ENCODE measurements at regions not wholly inside any gene's neighbourhood (a gene's known extent, or its start where the extent isn't known, plus 50 kb on each side); places are given as distances from the start of the nearest gene placed in this dataset.

DNA sequence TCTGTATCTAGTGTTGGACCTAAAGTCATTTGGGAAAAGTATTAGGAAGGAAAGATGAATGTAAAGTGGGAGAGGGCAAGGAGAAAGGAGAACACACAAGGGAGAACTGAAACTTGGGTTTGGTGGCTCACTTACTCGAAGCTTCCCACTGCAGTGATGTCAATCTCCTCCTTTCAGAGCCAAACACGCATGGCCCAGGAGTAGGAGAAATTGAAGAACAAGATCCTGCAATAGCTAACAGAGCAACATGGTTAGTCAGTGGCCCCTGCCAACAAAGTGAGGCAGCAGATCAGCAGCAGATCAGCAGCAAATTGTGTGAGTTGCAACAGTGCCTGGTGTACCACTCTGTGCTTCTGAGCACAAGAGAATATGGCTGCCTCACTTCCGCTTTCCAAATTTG, 366.4 kb downstream of the PSAT1 start:
- Histone ChIP-seq H3K79me2 (ENCODE audit: control insufficient read depth in 1 of 2, insufficient read depth in 2 of 2, low read length in 2 of 2) (no peaks in the 10 kb centered on the region), H4K8ac (ENCODE audit: extremely low read depth, insufficient read depth, low read length) (no peak overlapping the region), H4K5ac (ENCODE audit: insufficient read length, low read depth, low read length) (no peak overlapping the region), H2BK20ac (ENCODE audit: low read length) (no peak overlapping the region), H3K4ac (replicated peaks; ENCODE audit: insufficient read length, low read depth, low read length) (no peak overlapping the region), H3K18ac (ENCODE audit: extremely low read depth, low read length) (no peak overlapping the region), H2BK12ac (ENCODE audit: low read depth, low read length) (no peak overlapping the region), H3K23me2 (ENCODE audit: low read depth, low read length) (no peaks in the 10 kb centered on the region), H2AK5ac (ENCODE audit: low read depth, low read length) (no peak overlapping the region), H3K27me3 (replicated peaks in 1 of 4; ENCODE audit: control insufficient read depth in 3 of 4, extremely low read depth in 1 of 4, insufficient read depth in 3 of 4, low read length in 3 of 4) (no peaks in the 10 kb centered on the region), H2BK5ac (ENCODE audit: low read depth, low read length) (no peak overlapping the region), H3K14ac (ENCODE audit: insufficient read length) (no peak overlapping the region), H2BK120ac (replicated peaks; ENCODE audit: low read depth, low read length) (no peak overlapping the region), H3K23ac (ENCODE audit: insufficient read length) (no peak overlapping the region), H2BK15ac (ENCODE audit: low read length) (no peak overlapping the region), H3K27ac (ENCODE audit: low read depth, low read length) (no peak overlapping the region), H2AFZ (ENCODE audit: low read length) (no peak overlapping the region), H4K91ac (replicated peaks; ENCODE audit: insufficient read length, low read length) (no peak overlapping the region), H4K20me1 (replicated peaks in 1 of 2; ENCODE audit: control insufficient read depth in 1 of 2, insufficient read depth in 2 of 2, low read length in 2 of 2) (no peaks in the 10 kb centered on the region), H3K4me1 (replicated peaks in 1 of 4; ENCODE audit: control insufficient read depth in 3 of 4, insufficient read depth in 4 of 4, low read length in 3 of 4) (peaks cover 0 to 4% (median 0%) of the 10 kb centered on the region in 4 experiments; a peak in 1 of 7 replicates), H3K79me1 (ENCODE audit: low read depth, low read length) (no peaks in the 10 kb centered on the region), H3K4me3 (ENCODE audit: extremely low read depth in 1 of 4, insufficient read depth in 2 of 4, low read depth in 3 of 4, low read length in 4 of 4) (no peak overlapping the region), H3K9ac (replicated peaks in 1 of 4; ENCODE audit: extremely low read depth in 1 of 4, low read depth in 3 of 4, low read length in 3 of 4) (no peak overlapping the region), H3K4me2 (ENCODE audit: insufficient read depth in 1 of 2, low read depth in 2 of 2, low read length in 2 of 2) (no peak overlapping the region), H3K56ac (replicated peaks; ENCODE audit: insufficient read length, low read depth, low read length) (no peak overlapping the region), H3K9me3 (ENCODE audit: insufficient read depth in 2 of 2, low read depth in 1 of 2, low read length in 1 of 2) (no peaks in the 10 kb centered on the region), H3K36me3 (ENCODE audit: control insufficient read depth in 2 of 4, insufficient read depth in 4 of 4, low read length in 3 of 4) (no peaks in the 10 kb centered on the region)
- no peak for TF ChIP-seq MAFK (IDR thresholded peaks at IDR 0.05; ENCODE audit: low read depth, low read length)
- no peak for TF ChIP-seq SP2 (IDR thresholded peaks at IDR 0.05; ENCODE audit: low read length)
- TF ChIP-seq CTBP2 (IDR thresholded peaks at IDR 0.05; ENCODE audit: borderline replicate concordance, insufficient read depth, insufficient read length, low read length) = no peak
- no peak for TF ChIP-seq SRF (IDR thresholded peaks at IDR 0.05; ENCODE audit: low read depth, low read length)
- 91% methylated on average over 3 of the region's 3 CpGs; no CpG with 5 or more reads in 1 of the 2 experiments for WGBS, 2 experiments (ENCODE audit: extremely low coverage in 1 of 2, insufficient coverage in 1 of 2, insufficient read length in 1 of 2, insufficient replicate concordance in 2 of 2, low coverage in 1 of 2, low lambda C conversion rate in 2 of 2, missing lambda C conversion rate in 1 of 2)
- DNase-seq (ENCODE audit: low read depth in 1 of 2, low spot score in 2 of 2) (no peak), FAIRE-seq (no peak)
- ChIA-PET CTCF (ENCODE audit: partially characterized antibody) (interaction anchor here (1.2 to 1.6 kb wide), 2 partner anchors 9 to 22 kb away, joined by 3 to 4 read pairs; no protein-coding TSS in a partner anchor), POLR2A (ENCODE audit: partially characterized antibody) (no interaction called here)
